ENCODE measurements at regions not wholly inside any gene's neighbourhood (a gene's known extent, or its start where the extent isn't known, plus 50 kb on each side); places are given as distances from the start of the nearest gene placed in this dataset.

- no peaks in the 10 kb centered on the region for H3K27me3 Mint-ChIP-seq
- H3K4me3 Mint-ChIP-seq = no peak overlapping the region
- H3K27ac Mint-ChIP-seq = no peak overlapping the region
- ATAC-seq (replicated peaks) (no peak), DNase-seq (no peak)
- H3K36me3 Mint-ChIP-seq = no peaks in the 10 kb centered on the region
- no peaks in the 10 kb centered on the region for H3K9me3 Mint-ChIP-seq
- H3K4me1 Mint-ChIP-seq = peaks cover 0 to 3% of the 10 kb centered on the region in 2 donors
Observed at GRCh38 chr2:6794448-6794847, 71.3 kb downstream of the CMPK2 start.

Measured in stimulated activated naive B cell treated with anti-CD40 and anti-IgM and Interleukin-4, amounts not matched to agents 10 μg/mL and 1 μg/mL and 100 μg/mL, for 72 hours (primary cell).